Stimulated activated CD4-positive, alpha-beta T cell treated with anti-CD3 and anti-CD28 coated beads, Interleukin-15, amount 100 ng/mL, for 24 hours (primary cell): ENCODE measurements at regions not wholly inside any gene's neighbourhood (a gene's known extent, or its start where the extent isn't known, plus 50 kb on each side); places are given as distances from the start of the nearest gene placed in this dataset.

Experiments used
- DNase-seq: peaks from one replicate; pipeline ENCODE4 v3.0.0-alpha.2; 2020

GRCh38 chr10:21249435-21249834 lies 276.0 kb downstream of the SKIDA1 start:
- DNase-seq = no peak

- DNase-seq = no peak
Observed at GRCh38 chr10:21247592-21247991, 277.9 kb downstream of the SKIDA1 start.

GRCh38 chr10:21246178-21246577 lies 279.3 kb downstream of the SKIDA1 start:
- DNase-seq = no peak

DNA sequence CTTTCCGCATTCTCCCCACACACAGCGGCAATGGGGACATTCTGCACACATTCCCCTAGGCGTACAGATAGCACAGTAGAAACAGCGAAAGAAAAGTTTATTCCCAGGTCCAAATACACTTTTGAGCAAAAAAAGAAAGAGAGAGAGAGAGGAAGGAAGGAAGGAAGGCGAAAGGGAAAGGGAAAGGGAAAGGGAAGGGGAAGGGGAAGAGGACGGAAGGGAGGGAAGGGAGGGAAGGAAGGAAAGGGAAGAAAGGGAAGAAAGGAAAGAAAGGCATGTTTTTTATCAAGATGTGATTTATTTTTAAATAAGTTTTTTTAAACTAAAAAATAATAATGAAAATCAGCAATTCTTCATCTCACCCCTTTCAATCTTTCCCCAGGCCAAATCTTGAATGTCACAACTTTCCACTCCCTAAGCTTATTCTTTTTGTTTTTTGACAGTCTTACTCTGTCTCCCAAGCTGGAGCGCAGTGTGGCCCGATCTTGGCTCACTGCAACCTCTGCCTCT lies 281.7 kb downstream of the SKIDA1 start:
- DNase-seq = no peak

GRCh38 chr10:21242915-21243314 lies 282.6 kb downstream of the SKIDA1 start:
- no peak for DNase-seq

DNA sequence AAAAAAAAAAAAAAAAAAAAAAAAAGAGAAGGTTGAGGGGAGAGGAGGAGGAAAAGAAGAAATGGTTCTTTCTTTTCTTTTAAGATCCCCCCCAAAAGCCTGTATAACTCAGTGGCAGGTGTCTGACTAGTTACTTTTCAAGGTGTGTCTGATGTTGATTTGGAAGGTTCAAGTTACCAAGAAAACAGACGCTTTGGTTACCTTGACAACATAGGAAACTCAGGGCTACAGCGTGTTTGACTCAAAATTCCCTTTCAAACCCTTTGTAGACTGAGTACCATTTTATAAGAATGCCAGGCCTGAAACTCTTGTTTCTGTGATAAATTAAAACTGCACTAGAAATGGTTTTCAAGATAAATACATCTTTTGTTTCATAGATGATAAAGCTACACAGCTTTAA lies 286.8 kb downstream of the SKIDA1 start:
- DNase-seq = no peak

DNA sequence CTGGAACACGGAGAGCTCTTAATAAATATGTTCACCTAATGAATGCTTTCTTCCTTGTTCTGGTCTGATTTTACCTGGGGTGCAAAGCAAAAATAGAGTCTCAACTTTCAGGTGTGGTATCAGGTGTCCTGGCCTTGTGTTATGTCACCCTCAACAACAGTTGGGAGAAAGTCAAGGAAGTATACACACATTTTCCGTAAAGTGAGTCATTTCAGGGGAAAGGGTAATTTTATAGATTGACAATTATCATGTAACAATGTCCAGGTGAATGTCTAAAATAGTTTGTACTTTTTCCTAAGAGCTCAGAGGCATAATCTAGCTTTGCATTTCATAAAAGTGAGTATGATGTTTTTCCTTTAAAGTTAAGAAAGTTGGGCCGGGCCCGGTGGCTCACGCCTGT lies 287.4 kb downstream of the SKIDA1 start:
- DNase-seq = no peak

- DNase-seq = no peak
Observed at GRCh38 chr10:21234761-21235160, 290.7 kb downstream of the SKIDA1 start.

GRCh38 chr10:21230219-21230618 lies 295.3 kb downstream of the SKIDA1 start:
- no peak for DNase-seq

DNA sequence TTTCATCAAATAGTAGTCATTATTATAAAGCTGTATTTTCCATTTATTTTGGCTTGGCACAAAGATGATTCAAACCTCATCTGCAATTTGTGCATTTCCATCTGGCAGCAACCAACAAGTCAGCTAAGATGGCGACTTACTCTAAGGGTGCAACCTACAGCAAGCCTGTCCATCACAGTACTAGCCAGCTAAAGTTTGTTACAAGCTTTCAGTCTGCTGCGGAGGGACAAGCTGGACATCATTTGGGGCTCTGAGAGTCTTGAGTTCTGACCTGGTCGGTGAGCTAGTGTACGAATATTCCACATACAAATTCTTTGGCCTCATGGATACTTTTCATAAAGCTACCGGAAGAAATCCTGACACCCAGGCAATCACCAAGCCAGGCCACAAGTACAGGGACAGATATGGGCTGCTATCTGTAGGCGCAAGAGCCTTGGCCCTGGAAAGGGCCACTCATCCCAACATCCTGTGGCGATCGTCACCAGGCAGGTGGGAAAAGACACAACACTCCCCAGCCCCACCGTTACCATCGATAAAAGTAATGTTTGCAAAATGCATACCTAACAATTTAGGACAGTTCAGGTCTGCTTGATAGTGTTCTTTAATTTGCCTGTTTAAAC lies 307.6 kb downstream of the SKIDA1 start:
- DNase-seq = no peak

DNA sequence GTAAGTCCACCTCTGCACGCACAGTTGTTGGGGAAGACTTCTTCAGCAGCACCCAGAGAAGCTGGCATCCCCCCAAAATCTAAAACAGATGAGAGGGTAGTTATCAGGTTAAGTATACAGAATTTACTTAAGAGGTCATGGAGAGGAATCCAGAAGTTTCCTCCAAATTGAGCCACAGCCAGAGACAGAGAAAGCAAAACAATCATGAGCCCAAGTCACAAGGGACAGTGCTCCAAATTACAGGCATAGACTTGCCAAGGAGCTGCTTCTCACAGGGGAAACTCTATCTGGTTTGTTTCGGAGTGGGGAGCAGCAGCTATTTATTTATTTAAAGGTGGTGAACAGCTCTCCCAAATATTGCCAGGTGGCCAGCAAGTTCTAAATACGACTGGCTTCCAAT lies 308.4 kb downstream of the SKIDA1 start:
- no peak for DNase-seq

DNA sequence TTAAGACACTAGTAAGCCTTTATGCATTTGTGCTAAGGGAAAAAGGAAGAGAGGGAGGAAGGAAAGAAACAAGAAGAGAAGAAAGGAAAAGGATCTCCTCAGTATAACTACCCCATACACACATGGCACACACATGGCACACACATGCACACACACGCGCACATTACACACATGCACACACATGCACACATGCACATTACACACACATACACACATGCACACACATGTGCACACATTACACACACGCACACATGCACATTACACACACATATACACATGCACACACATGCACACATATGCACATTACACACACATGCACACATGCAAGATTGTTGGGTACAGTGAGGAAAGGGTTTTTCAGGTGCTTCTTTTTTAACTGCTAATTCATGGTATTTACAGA lies 311.2 kb downstream of the SKIDA1 start:
- no peak for DNase-seq

- no peak for DNase-seq
Observed at GRCh38 chr10:21213381-21213780, 312.1 kb downstream of the SKIDA1 start.

DNA sequence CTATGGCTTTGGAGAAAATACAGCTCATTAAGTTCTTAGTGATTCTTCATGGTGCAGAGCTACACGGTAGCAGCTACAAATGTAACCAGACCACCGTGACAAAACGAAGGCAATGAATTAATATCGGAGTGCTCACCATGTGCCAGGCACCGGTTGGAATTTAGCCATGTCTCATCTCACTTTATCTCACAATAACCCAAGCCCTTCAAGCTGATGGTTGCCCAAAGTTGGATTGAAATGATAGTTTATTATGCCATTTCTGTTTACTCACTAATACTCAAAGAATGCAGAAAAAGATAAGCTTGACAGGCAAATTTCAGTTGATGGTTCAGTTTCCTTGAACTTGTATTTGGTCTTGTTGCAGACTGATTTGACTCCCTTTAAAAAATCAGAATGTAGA lies 312.6 kb downstream of the SKIDA1 start:
- DNase-seq = no peak

GRCh38 chr10:21212348-21212747 lies 313.1 kb downstream of the SKIDA1 start:
- DNase-seq = no peak

- no peak for DNase-seq
Observed at GRCh38 chr10:21209495-21209894, 312.4 kb upstream of the NEBL start.

- DNase-seq = no peak
Observed at GRCh38 chr10:21208666-21209316, 311.7 kb upstream of the NEBL start.

DNA sequence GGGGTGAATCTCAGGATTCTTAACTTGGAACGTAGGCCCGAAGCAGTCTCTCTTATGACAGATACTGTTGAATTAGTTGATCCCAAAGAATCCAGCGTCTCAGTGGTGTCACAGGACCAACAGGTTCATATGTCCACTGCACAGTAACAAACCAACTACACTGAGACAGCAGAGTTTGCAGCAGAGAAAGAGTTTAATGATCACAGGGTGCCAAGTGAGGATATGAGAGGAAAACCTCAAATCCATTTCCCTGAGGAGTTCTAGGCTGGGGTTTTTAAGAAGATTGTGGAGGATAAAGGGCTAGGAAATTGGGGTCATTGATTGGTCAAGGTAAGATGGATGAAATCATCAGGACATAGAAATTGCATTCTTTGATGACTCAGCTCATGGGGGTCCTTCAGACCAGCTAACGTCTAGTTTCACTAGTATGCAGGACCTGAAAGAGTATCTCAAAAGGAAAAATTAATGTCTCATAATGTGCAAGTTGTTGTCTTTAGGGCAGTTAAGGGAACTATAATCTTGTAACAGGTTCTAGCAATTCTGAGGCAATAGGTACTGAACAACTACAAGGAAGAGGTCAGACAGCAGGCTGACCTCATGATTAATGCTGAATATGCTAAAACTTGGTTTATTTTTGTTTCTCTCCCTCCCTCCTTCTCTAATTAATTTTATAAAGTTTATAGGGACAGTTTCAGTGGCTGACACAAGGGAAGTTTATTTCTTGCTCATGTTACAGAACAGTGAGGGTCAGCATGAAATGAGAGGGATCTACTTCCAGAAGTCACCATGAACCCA lies 310.9 kb upstream of the NEBL start:
- no peak for DNase-seq

DNA sequence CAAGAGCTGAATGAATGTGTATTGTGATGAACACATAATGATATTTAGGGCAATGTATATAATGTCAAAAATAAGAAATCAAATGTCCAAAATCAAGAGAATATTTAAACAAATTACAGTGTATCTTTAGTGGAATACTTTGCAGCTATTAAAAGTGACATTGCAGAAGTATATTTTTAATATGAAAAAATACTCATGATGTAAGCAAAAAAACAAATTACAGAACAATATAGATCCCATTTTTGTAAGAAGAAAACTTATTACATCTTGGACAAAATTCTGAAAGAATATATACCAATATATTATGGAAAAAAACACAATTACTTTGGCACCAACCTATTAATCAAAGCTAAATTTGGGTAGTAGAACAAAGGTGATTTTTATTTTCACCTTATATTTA lies 308.2 kb upstream of the NEBL start:
- no peak for DNase-seq

- no peak for DNase-seq
Observed at GRCh38 chr10:21203473-21204107, 306.5 kb upstream of the NEBL start.

DNA sequence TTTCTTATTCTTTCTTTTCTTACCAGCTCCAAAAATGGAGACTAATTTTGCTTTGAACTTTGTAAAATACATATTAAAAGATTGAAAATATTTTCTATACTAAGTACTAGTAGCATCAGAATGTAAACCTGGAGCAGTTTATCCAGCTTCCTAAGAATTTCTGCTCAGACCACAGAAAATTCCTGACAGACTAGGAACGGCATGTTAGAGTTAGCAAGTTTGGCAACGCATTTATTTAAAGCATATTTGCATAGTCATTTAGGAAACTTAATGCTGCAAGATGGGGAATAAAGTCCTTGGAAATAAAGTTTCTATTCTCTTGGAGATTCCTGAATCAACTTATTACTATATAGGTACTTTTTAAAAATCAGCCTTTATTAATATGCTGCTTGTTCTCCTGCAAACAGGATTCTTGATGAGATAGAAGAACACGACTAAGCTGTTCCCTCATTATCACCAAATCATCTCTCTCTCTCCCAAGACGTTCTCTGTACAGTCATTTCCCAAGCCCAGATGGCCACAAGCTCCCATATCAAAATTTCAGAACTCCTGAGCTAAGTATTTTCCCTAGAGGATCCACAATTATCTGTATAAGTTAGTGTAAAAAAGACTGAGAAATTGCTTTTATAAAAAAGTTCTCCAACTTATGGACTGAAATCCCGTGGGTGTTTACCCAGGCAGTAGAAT lies 305.8 kb upstream of the NEBL start:
- no peak for DNase-seq

DNA sequence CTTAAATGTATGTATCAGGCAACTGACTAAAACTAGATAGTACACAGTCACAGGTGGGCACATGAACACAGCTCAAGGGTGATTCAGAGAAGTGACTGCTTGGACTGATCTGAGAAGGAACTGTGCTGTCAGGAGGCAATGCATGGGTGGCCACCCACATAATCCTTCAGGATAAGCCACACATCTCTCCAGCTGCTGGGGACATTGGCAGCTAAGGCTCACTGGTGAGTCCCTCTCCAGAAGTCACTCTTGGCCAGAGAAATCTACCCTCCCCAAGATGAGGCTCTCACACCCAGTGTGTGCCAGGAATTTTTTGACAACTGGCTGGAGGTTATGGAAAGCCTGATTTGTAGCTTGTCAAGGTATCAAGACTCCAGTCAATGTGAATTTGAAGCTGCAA lies 302.4 kb upstream of the NEBL start:
- no peak for DNase-seq

GRCh38 chr10:21197838-21198237 lies 300.7 kb upstream of the NEBL start:
- DNase-seq = no peak
